HepG2 (cell line): ENCODE measurements at regions not wholly inside any gene's neighbourhood (a gene's known extent, or its start where the extent isn't known, plus 50 kb on each side); places are given as distances from the start of the nearest gene placed in this dataset.

Source experiments
- AHDC1 ChIP-seq: sonication (generic); formaldehyde crosslinking; IDR thresholded peaks from 2 replicates; pipeline ENCODE4 v1.5.1; 2020; ENCODE audit warnings: mild to moderate bottlenecking, missing genetic modification reagents, borderline replicate concordance
- FOXA3 ChIP-seq: IDR thresholded peaks from 2 replicates; pipeline ENCODE4 v1.6.1; 2016; ENCODE audit warnings: missing genetic modification reagents, missing compliant biosample characterization
- FOXK1 ChIP-seq: sonication (generic); formaldehyde crosslinking; IDR thresholded peaks from 2 replicates; pipeline ENCODE4 v1.4.0; 2020; ENCODE audit warnings: low read depth, missing genetic modification reagents, borderline replicate concordance
- SOX6 ChIP-seq, 2 experiments: fragments of 450-650 bp in 1 of 2; sonication (generic) in 1 of 2; formaldehyde crosslinking in 1 of 2; IDR thresholded peaks; 2 replicates each; pipeline versions ENCODE4 v1.4.0 to v1.6.1; 2017 to 2020; ENCODE audit warnings: antibody characterized with exemption in 1 of 2, mild to moderate bottlenecking in 1 of 2, missing genetic modification reagents in 1 of 2
- XBP1 ChIP-seq: sonication (generic); formaldehyde crosslinking; IDR thresholded peaks from 2 replicates; pipeline ENCODE4 v1.5.0; 2020; ENCODE audit warnings: missing genetic modification reagents
- ZMAT3 ChIP-seq: sonication (generic); formaldehyde crosslinking; conservative IDR thresholded peaks from 2 replicates; pipeline ENCODE4 v1.7.0; 2021; ENCODE audit warnings: missing genetic modification reagents
- ZNF766 ChIP-seq: sonication (generic); formaldehyde crosslinking; IDR thresholded peaks from 2 replicates; pipeline ENCODE4 v1.5.0; 2020; ENCODE audit warnings: missing genetic modification reagents, borderline replicate concordance
- TF ChIP-seq, protein P1 (sequence below): sonication (generic); formaldehyde crosslinking; IDR thresholded peaks from 2 replicates; pipeline ENCODE4 v1.4.0; 2020; ENCODE audit warnings: mild to moderate bottlenecking, missing genetic modification reagents
- TF ChIP-seq, protein P2 (sequence below): sonication (generic); formaldehyde crosslinking; conservative IDR thresholded peaks from 2 replicates; pipeline ENCODE4 v1.4.0; 2020; ENCODE audit warnings: mild to moderate bottlenecking, missing genetic modification reagents, moderate library complexity
- TF ChIP-seq, protein P3 (sequence below): sonication (generic); formaldehyde crosslinking; IDR thresholded peaks from 2 replicates; pipeline ENCODE4 v1.4.0; 2020; ENCODE audit warnings: missing genetic modification reagents
- TF ChIP-seq, protein P4 (sequence below): sonication (generic); formaldehyde crosslinking; IDR thresholded peaks from 2 replicates; pipeline ENCODE4 v1.5.0; 2020; ENCODE audit warnings: mild to moderate bottlenecking, missing genetic modification reagents

DNA sequence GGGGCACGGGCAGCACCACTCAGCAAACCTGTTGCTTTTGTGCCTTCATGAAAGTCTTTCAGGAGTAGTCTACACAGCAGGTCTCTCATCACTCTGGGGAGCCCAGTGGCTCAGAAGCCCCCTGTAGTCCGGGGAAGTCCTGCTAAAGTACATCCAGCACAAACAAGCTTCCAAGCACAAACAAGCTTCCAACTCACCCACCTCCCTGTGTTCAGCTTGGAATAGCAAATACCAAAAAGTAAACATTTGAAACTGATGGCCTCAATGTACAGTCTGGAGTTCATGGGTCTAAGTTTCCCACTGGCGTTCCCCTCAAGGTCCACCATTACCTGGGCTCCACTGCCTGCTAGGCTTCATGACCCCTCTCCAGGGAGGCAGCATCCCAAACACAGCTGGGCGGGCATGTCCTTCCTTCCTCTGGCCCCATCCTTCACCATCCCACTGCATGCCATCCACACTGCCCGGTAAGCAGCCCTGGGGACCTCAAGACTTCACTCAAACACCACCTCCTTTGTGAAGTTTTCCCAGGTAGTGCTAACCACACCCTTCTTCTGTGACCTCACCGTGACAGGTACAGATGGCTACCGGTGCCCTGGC lies 62.8 kb upstream of the SIAH1 start (continued):
- TF ChIP-seq, protein P1, sequence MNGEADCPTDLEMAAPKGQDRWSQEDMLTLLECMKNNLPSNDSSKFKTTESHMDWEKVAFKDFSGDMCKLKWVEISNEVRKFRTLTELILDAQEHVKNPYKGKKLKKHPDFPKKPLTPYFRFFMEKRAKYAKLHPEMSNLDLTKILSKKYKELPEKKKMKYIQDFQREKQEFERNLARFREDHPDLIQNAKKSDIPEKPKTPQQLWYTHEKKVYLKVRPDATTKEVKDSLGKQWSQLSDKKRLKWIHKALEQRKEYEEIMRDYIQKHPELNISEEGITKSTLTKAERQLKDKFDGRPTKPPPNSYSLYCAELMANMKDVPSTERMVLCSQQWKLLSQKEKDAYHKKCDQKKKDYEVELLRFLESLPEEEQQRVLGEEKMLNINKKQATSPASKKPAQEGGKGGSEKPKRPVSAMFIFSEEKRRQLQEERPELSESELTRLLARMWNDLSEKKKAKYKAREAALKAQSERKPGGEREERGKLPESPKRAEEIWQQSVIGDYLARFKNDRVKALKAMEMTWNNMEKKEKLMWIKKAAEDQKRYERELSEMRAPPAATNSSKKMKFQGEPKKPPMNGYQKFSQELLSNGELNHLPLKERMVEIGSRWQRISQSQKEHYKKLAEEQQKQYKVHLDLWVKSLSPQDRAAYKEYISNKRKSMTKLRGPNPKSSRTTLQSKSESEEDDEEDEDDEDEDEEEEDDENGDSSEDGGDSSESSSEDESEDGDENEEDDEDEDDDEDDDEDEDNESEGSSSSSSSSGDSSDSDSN (CRISPR knock-in tag), result no peak; the same call in 1 of the 2 replicates
- TF ChIP-seq, protein P2, sequence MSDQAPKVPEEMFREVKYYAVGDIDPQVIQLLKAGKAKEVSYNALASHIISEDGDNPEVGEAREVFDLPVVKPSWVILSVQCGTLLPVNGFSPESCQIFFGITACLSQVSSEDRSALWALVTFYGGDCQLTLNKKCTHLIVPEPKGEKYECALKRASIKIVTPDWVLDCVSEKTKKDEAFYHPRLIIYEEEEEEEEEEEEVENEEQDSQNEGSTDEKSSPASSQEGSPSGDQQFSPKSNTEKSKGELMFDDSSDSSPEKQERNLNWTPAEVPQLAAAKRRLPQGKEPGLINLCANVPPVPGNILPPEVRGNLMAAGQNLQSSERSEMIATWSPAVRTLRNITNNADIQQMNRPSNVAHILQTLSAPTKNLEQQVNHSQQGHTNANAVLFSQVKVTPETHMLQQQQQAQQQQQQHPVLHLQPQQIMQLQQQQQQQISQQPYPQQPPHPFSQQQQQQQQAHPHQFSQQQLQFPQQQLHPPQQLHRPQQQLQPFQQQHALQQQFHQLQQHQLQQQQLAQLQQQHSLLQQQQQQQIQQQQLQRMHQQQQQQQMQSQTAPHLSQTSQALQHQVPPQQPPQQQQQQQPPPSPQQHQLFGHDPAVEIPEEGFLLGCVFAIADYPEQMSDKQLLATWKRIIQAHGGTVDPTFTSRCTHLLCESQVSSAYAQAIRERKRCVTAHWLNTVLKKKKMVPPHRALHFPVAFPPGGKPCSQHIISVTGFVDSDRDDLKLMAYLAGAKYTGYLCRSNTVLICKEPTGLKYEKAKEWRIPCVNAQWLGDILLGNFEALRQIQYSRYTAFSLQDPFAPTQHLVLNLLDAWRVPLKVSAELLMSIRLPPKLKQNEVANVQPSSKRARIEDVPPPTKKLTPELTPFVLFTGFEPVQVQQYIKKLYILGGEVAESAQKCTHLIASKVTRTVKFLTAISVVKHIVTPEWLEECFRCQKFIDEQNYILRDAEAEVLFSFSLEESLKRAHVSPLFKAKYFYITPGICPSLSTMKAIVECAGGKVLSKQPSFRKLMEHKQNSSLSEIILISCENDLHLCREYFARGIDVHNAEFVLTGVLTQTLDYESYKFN (CRISPR knock-in tag), result peak; percentile 91
- TF ChIP-seq, protein P3, sequence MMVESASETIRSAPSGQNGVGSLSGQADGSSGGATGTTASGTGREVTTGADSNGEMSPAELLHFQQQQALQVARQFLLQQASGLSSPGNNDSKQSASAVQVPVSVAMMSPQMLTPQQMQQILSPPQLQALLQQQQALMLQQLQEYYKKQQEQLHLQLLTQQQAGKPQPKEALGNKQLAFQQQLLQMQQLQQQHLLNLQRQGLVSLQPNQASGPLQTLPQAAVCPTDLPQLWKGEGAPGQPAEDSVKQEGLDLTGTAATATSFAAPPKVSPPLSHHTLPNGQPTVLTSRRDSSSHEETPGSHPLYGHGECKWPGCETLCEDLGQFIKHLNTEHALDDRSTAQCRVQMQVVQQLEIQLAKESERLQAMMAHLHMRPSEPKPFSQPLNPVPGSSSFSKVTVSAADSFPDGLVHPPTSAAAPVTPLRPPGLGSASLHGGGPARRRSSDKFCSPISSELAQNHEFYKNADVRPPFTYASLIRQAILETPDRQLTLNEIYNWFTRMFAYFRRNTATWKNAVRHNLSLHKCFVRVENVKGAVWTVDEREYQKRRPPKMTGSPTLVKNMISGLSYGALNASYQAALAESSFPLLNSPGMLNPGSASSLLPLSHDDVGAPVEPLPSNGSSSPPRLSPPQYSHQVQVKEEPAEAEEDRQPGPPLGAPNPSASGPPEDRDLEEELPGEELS (CRISPR knock-in tag), result peak; percentile 90
- TF ChIP-seq XBP1 (CRISPR knock-in tag) (no peak), FOXK1 (CRISPR knock-in tag) (peak; percentile 48; the same call in 1 of the 2 replicates), FOXA3 (CRISPR knock-in tag) (peak; percentile 82), ZNF766 (CRISPR knock-in tag) (no peak; the same call in 1 of the 2 replicates), ZMAT3 (CRISPR knock-in tag) (no peak), SOX6 (IDR thresholded peaks at IDR 0.05) (no peak), SOX6 (CRISPR knock-in tag; IDR thresholded peaks at IDR 0.05) (peak; percentile 80), AHDC1 (CRISPR knock-in tag) (0 out of 2 replicates have a peak, but pooled peaks have one; percentile 63)
- TF ChIP-seq, protein P4, sequence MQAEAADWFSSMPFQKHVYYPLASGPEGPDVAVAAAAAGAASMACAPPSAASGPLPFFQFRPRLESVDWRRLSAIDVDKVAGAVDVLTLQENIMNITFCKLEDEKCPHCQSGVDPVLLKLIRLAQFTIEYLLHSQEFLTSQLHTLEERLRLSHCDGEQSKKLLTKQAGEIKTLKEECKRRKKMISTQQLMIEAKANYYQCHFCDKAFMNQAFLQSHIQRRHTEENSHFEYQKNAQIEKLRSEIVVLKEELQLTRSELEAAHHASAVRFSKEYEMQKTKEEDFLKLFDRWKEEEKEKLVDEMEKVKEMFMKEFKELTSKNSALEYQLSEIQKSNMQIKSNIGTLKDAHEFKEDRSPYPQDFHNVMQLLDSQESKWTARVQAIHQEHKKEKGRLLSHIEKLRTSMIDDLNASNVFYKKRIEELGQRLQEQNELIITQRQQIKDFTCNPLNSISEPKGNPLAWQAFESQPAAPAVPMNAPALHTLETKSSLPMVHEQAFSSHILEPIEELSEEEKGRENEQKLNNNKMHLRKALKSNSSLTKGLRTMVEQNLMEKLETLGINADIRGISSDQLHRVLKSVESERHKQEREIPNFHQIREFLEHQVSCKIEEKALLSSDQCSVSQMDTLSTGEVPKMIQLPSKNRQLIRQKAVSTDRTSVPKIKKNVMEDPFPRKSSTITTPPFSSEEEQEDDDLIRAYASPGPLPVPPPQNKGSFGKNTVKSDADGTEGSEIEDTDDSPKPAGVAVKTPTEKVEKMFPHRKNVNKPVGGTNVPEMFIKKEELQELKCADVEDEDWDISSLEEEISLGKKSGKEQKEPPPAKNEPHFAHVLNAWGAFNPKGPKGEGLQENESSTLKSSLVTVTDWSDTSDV (CRISPR knock-in tag), result no peak
